GM13976 (cell line): ENCODE measurements at regions not wholly inside any gene's neighbourhood (a gene's known extent, or its start where the extent isn't known, plus 50 kb on each side); places are given as distances from the start of the nearest gene placed in this dataset.
"Not testable (repeated sequence)": the region's sequence is repeated elsewhere in the genome, so short reads cannot be mapped to it uniquely, and the experiment has no call there.

Source experiments
- DNase-seq: peaks from one replicate; pipeline ENCODE4 v3.0.0; 2012; ENCODE audit warnings: low spot score
- CTCF ChIP-seq: IDR thresholded peaks from 2 replicates; pipeline ENCODE4 v1.5.1; 2012; ENCODE audit warnings: borderline replicate concordance, mild to moderate bottlenecking; ENCODE audit not compliant: insufficient read depth; ENCODE audit errors: extremely low read depth, missing control alignments, control extremely low read depth
- in situ Hi-C: fragments of 300-500 bp; cut with MboI; formaldehyde crosslinking; loops from one replicate; pipeline ENCODE4 v1.12.0; 2022; ENCODE audit warnings: low sequenced_read_pairs, mixed read lengths, inconsistent platforms; ENCODE audit not compliant: unreplicated experiment

GRCh38 chr15:26048669-26049068 is 185.5 kb upstream of the ATP10A start:
- TF ChIP-seq CTCF, result no peak
- no peak for DNase-seq
- in situ Hi-C loops, result no loop called here

GRCh38 chr15:26045516-26045915 is 182.4 kb upstream of the ATP10A start:
- DNase-seq, result no peak
- TF ChIP-seq CTCF, result no peak
- in situ Hi-C loops, result no loop called here

GRCh38 chr15:26043018-26043417 is 179.9 kb upstream of the ATP10A start:
- no peak for DNase-seq
- in situ Hi-C loops, result no loop called here
- TF ChIP-seq CTCF, result no peak

- TF ChIP-seq CTCF, result no peak
- DNase-seq, result no peak
- in situ Hi-C loops, result no loop called here
Measured at GRCh38 chr15:26038693-26039092, 175.6 kb upstream of the ATP10A start.

- DNase-seq, result no peak
- TF ChIP-seq CTCF, result no peak
- in situ Hi-C loops, result no loop called here
Measured at GRCh38 chr15:26037369-26037768, 174.2 kb upstream of the ATP10A start.

GRCh38 chr15:26033493-26033892 is 170.4 kb upstream of the ATP10A start:
- no peak for TF ChIP-seq CTCF
- in situ Hi-C loops, result no loop called here
- DNase-seq, result no peak

GRCh38 chr15:26032162-26032846 is 169.2 kb upstream of the ATP10A start:
- no peak for TF ChIP-seq CTCF
- in situ Hi-C loops, result no loop called here
- DNase-seq, result no peak

GRCh38 chr15:26029586-26029985 is 166.5 kb upstream of the ATP10A start:
- DNase-seq, in situ Hi-C loops: not testable (repeated sequence)
